Urothelium cell line (cell line): ENCODE measurements at regions not wholly inside any gene's neighbourhood (a gene's known extent, or its start where the extent isn't known, plus 50 kb on each side); places are given as distances from the start of the nearest gene placed in this dataset.
"Not testable (repeated sequence)": the region's sequence is repeated elsewhere in the genome, so short reads cannot be mapped to it uniquely, and the experiment has no call there.

ENCODE experiments used
- DNase-seq: peaks from one replicate; pipeline ENCODE4 v3.0.0; 2011; ENCODE audit warnings: low spot score, mixed read lengths
- FAIRE-seq: peaks from 2 replicates; lab custom pipeline; 2011; peaks lifted over from hg19 to GRCh38; lab: Jason Lieb, UNC

- peak; percentile 58 for DNase-seq
- peak; percentile 61 for FAIRE-seq
These were observed 490.9 kb downstream of the STK39 start for GRCh38 chr2:167756446-167756845.

GRCh38 chr2:167753142-167753541 is 494.3 kb downstream of the STK39 start:
- DNase-seq, result no peak
- FAIRE-seq, result no peak

DNA sequence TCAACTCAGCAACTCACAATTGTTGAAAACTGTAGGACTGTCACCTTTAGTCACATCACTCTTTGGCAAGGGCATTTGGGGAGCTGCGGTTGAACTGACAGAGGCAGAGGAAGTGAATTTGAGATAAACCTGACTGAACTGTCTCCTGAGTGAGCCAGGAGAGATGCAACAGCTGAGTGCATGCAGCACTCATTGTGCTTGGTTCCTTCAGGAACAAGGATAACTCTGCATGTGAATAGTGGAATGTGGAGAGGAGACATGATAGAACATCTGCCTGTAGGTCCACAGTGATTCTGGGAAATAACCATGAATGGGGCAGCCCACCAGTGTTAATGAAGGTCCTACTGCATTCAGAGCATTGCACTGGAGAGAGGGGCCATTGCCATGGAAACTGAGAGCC is 494.7 kb downstream of the STK39 start:
- FAIRE-seq (no peak), DNase-seq (no peak)

DNA sequence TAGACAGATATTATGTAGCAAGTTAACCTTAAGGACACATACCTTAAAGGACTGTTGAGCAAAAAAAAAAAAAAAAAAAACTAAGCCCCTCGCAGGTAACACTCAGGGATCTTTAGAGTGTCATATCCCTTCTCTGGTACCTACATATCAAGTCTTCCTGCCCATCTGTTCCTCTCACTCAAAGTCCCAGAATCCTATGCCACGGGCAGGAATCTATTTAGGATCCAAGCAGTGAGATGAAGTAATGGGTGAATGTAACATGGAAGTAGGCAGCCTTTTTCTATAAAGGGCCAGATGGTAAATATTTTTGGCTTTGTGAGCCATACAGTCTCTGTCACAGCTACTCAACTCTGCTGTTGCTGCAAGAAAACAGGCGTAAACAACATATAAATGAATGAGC is 496.7 kb downstream of the STK39 start:
- FAIRE-seq, result no peak

DNA sequence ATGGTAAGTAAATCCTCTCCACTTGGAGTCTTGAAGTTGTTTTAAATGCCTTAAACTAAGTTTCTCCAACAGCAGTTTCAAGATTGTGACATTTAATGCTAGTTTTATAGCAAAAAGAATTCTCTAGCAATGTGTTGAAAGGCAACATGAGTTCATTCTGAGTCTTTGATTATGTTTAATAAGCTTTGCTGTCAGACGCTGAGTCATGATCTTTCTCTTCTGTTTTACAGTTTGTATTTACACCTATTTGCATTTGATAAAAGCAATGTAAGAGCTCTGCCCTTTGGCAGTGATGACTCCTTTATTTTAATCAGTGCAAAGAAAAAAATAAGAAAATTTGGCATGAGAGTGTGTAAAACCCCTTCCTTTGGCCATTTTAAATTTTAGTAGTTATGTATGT is 497.7 kb downstream of the STK39 start:
- FAIRE-seq (no peak), DNase-seq (no peak)

More for the DNA sequence above, 496.7 kb downstream of the STK39 start:
- no peak for DNase-seq

- FAIRE-seq (no peak), DNase-seq (no peak)
These were observed 498.4 kb downstream of the STK39 start for GRCh38 chr2:167749016-167749415.

DNA sequence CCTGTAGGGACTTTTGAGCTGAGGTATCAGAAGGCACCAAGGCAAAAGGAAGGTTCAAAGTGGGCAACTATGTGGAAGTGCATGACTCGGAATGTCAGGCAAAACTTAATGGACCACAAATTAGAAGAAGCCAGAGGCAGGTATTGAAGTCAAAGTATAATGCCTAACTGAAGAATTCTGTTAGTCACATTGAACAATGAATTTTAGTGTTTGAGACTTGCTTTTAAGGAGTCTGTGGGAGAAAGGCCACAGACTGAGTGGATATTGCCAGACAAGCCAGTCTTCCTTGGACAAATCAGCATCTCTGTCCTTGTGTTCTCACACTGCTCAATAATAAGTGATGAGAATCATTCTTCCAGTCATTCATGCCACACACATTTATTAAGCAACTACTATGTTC is 498.9 kb downstream of the STK39 start:
- no peak for DNase-seq
- FAIRE-seq, result no peak

DNA sequence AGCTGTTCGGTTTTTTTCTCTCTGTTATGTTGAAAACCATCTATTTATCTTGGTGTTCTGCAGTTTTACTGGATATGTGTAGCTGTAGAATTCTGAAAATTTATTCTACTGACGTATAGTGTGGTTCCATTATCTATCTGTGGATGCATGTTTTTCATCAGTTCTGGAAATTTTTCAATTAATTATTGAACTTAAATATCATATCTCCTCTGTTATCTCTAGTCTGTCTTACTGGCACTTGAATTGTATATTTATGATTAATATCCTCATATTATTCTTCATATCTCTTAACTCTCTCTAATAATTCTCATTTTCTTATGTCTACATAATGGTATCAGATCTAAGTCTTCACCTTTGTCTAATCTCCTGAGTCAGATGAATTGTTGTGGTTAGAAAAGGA is 501.7 kb downstream of the STK39 start:
- DNase-seq (no peak), FAIRE-seq (no peak)

- not testable (repeated sequence) for FAIRE-seq, DNase-seq
These were observed 507.5 kb downstream of the STK39 start for GRCh38 chr2:167739921-167740320.

GRCh38 chr2:167733747-167734146 is 513.6 kb downstream of the STK39 start:
- no peak for DNase-seq
- FAIRE-seq, result no peak

GRCh38 chr2:167732326-167732725 is 515.1 kb downstream of the STK39 start:
- no peak for FAIRE-seq
- no peak for DNase-seq

GRCh38 chr2:167729911-167730310 is 517.5 kb downstream of the STK39 start:
- FAIRE-seq, result no peak
- no peak for DNase-seq

DNA sequence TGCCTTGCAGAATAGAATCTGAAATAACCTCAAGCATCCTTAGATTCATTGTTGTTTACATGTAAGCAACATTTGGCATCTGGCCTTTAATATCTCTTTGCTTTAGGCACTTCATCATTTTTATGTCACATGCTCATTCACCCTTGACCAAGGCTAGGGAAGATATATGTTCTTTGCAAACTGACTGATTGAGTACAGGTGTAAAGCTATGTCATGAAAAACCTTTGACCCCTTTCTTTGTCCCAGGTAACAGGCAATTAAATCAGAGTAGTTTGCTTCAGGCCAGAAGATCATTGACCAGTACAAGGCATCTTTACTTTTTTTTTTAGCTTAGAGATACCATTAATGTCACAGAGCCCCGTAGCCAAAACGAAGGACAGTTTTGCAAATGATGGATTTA is 520.6 kb downstream of the STK39 start:
- DNase-seq (no peak), FAIRE-seq (no peak)

DNA sequence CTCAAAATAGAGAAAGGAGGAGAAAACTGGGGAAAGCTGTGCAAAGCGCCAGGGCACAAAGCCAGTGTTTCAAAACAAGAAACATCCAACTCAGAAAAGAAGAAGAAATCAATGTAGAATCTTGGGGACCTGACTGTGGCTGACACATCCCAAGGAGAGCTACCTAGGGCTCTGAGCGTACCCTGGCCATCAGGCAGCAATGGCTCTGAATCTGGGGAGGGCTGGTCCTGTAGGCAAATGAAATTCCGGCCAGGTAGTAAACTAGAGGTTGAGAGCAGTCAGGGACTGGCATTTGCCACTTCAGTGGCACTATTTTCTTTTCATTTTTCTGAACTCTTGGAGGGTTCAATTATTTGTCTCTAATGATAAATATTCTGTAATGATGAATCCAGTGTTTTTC is 525.8 kb downstream of the STK39 start:
- no peak for DNase-seq
- FAIRE-seq, result no peak

GRCh38 chr2:167719410-167719809 is 528.0 kb downstream of the STK39 start:
- DNase-seq, result no peak
- no peak for FAIRE-seq

DNA sequence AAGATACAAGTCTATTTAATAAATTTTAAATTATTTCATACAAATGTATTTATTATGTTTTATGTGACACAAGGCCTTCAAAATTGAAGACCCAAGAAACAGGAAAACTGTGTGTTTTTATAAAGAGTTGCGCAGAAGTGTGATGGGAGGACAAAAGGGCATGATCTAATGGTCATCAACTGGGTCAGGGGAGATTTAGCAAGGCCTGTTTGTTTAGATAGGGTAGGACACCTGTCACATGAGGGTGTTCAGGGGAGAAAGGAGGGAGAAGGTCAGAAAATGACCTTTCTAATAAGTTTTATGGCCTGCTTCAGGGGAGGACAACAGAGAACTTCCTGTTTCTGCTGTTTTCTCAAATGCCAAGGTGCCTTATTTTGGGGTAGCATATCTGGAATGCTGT is 528.8 kb downstream of the STK39 start:
- DNase-seq (no peak), FAIRE-seq (no peak)

DNA sequence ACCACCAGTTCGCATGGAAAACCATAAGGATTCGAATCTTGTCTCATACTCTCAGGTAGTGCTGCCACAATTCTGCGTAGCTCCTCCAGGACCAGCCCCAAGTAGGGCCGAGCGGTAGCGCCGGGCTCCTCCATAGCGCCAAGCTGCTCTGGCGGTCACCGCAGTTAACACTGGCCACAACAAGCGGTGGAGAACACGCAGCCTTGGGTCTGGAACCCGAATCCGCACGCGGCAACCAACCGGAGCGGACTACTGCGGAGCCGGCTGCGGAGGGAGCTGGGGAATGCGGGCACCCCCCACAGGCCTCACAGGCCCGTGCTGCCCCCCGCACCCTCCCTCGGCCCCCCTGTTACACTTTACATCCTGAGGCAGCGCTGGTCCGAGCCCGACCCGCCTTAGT is 531.5 kb downstream of the STK39 start:
- peak; percentile 33 for DNase-seq
- peak; percentile 17 for FAIRE-seq

DNA sequence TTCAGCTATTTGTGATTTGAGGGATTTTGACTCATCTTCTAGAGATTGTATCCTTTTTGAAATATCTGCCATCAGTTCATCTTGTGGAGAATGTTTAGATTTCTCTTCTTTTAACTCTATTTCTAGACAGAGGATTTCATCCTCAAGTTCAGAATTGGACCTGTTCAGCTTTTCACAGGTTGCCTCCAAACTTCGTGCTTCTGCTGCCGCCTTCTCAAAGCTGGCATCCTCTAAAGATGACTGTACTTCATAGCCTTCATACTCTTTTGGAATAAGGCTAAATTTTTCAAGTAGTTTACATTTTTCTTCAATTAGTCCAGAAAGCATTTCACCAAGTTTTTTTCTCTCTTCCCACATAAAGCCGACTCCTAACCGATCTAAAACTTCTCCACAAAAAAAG is 531.9 kb downstream of the STK39 start:
- FAIRE-seq, result not testable (repeated sequence)

DNA sequence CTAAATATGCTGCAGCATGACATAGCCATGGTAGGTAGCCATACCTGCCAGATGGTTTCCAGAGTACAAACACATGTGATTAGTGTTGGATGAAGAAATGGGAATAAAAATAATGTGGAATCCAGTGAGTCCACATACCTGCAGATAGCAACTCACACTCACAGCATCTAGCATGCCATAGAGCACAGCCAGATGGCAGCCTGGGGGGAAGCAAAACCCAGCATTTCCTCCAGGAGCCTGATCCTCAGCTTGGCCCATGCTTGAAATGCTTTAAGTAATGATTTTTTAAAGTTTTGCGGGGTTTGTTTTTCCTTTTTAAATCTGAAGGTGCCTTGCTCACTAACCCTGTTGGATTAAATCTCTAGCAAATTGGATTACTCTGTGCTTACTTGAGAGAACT is 535.1 kb downstream of the STK39 start:
- no peak for DNase-seq

More for the DNA sequence above, 531.9 kb downstream of the STK39 start:
- not testable (repeated sequence) for DNase-seq

GRCh38 chr2:167708998-167709397 is 538.4 kb downstream of the STK39 start:
- FAIRE-seq, result no peak
- no peak for DNase-seq

More for the DNA sequence above, 535.1 kb downstream of the STK39 start:
- FAIRE-seq, result no peak

- FAIRE-seq, result no peak
- DNase-seq, result no peak
These were observed 540.6 kb downstream of the STK39 start for GRCh38 chr2:167706800-167707199.

GRCh38 chr2:167703441-167703840 is 544.0 kb downstream of the STK39 start:
- no peak for DNase-seq
- no peak for FAIRE-seq

DNA sequence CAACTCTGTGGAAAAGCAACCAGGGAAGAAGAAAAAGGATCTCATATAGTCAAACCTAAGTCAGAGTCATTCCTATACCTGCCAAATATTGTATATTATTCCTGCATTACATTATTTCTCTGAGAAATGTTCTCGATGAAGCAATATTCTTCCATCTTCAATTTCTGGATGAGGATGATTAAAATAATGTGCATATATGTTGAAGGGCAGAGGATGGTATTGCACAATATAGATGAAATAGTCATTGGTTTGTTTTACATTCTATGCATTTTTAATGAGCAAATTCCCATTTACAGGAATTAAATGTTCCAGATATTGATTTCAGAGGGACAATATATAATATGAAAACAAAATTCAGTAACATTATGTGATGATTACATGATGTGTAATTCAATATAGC is 545.2 kb downstream of the STK39 start:
- FAIRE-seq (no peak), DNase-seq (no peak)

- DNase-seq (no peak), FAIRE-seq (no peak)
These were observed 545.7 kb downstream of the STK39 start for GRCh38 chr2:167701651-167702050.
